GM18907 (cell line): ENCODE measurements at regions not wholly inside any gene's neighbourhood (a gene's known extent, or its start where the extent isn't known, plus 50 kb on each side); places are given as distances from the start of the nearest gene placed in this dataset.
A peak's percentile ranks its signal among the peaks of the same experiment; 100 is the strongest.
"Not testable (repeated sequence)": the region's sequence is repeated elsewhere in the genome, so short reads cannot be mapped to it uniquely, and the experiment has no call there.

Source experiments
- ATAC-seq: cut with Tn5 transposase; IDR thresholded peaks from one replicate; pipeline ENCODE4 v1.9.1; 2021; ENCODE audit warnings: mild to moderate bottlenecking, moderate library complexity; ENCODE audit not compliant: unreplicated experiment

DNA sequence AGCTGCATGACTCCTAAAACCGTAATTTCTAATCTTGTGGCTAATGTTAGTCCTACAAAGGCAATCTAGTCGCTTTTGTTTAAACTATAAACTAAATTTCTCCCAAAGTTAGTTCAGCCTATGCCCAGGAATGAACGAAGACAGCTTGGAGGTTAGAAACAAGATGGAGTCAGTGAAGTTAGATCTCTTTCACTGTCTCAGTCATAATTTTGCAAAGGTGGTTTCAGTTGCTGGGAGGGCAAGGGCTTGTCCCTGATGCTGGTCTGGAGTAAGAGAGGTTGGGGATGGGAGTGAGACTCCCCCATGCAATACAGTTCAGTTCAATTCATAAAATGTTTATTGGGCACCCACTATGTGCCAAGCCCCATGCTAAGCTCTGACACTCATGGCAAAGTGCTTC is 362.1 kb downstream of the TYW1 start:
- not testable (repeated sequence) for ATAC-seq

DNA sequence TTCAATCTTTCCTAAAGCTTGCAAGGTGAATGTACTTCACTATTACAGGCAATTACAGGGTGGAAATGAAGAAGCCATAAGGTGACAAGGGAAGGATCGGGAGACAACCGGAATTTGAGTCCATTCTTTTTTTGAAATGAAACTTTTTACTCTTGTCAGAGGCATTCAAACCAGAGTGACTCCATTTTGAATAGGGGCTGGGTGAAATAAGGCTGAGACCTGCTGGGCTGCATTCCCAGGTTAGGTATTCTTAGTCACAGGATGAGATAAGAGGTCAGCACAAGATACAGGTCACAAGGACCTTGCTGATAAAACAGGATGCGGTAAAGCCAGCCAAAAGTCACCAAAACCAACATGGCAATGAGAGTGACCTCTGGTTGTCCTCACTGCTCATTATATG is 363.3 kb downstream of the TYW1 start:
- no peak for ATAC-seq

- ATAC-seq, result no peak
These were observed 364.5 kb downstream of the TYW1 start for GRCh38 chr7:67361150-67361549.

DNA sequence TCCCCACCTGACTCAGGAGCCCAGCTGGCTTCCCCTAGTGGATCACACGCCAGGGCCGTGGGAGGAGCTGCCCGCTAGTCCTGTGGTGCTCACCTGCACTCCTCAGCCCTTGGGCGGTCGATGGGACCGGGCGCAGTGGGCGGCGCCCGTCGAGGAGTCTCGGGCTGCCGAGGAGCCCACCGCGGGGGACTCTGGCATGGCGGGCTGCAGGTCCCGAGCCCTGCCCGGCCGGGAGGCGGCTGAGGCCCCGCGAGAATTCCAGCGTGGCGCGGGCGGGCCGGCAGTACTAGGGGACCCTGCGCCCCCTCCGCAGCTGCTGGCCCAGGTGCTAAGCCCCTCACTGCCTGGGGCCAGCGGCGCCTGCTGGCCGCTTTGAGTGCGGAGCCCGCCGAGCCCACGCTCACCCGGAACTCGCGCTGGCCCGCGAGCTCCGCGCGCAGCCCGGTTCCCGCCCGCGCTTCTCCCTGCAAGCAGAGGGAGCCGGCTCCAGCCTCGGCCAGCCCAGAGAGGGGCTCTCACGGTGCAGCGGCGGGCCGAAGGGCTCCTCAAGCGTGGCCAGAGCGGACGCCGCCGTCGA is 367.9 kb downstream of the TYW1 start:
- no peak for ATAC-seq

GRCh38 chr7:67371429-67372305 is 375.0 kb downstream of the TYW1 start:
- peak; percentile 97 for ATAC-seq

DNA sequence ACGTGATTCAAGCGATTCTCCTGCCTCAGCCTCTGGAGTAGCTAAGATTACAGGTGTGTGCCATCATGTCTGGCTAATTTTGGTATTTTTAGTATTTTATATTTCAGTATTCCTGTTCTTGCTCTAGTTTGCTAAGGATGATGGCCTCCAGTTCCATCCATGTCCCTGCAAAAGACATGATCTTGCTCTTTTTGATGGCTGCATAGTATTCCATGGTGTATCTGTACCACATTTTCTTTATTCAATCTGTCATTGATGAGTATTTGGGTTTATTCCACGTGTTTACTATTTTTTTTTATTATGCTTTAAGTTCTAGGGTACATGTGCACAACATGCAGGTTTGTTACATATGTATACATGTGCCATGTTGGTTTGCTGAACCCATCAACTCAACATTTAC is 376.8 kb downstream of the TYW1 start:
- not testable (repeated sequence) for ATAC-seq

- no peak for ATAC-seq
These were observed 378.8 kb downstream of the TYW1 start for GRCh38 chr7:67375427-67375826.

GRCh38 chr7:67377939-67378862 is 381.6 kb downstream of the TYW1 start:
- ATAC-seq, result peak; percentile 97

GRCh38 chr7:67380326-67380725 is 383.7 kb downstream of the TYW1 start:
- ATAC-seq, result no peak

- ATAC-seq, result no peak
These were observed 384.2 kb downstream of the TYW1 start for GRCh38 chr7:67380858-67381257.

DNA sequence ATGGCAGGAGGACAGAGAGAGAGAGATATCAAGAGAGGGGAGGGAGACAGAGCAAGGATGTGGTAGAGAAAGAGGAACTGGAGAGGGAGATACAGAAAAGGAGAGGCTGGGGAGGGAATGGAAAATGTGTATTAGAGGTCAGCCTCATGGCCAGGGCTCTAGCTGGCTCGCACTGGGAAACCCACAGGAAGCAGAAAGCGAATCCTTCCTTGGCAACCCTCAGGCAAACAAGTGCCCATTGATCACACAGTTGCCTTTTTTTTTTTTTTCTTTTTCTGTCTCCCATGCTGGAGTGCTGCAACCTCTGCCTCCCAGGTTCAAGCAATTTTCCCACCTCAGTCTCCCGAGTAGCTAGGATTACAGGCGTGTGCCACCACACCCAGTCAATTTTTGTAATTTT is 391.2 kb downstream of the TYW1 start:
- no peak for ATAC-seq

GRCh38 chr7:67391168-67391567 is 394.5 kb downstream of the TYW1 start:
- ATAC-seq, result no peak

- ATAC-seq, result no peak
These were observed 396.2 kb downstream of the TYW1 start for GRCh38 chr7:67392596-67393438.

DNA sequence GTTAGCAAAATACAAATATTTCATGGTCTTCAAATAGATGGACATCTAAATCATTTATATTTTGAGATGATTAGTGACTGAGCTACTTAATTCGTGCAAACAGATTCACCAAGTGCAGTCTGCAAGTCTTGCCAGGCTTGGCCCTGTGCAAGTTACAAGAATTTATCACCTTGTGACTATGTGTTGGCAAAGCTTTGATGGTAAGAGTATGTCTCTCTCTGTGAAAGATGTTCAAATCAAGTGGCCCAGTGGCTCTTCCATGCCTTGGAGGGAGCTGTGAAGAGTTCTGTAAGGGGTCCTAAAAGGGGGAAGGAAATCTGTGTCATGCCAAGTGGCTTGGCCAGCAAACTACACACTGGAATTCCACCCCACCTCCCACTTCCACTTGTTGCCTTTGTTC is 397.3 kb downstream of the TYW1 start:
- ATAC-seq, result no peak

DNA sequence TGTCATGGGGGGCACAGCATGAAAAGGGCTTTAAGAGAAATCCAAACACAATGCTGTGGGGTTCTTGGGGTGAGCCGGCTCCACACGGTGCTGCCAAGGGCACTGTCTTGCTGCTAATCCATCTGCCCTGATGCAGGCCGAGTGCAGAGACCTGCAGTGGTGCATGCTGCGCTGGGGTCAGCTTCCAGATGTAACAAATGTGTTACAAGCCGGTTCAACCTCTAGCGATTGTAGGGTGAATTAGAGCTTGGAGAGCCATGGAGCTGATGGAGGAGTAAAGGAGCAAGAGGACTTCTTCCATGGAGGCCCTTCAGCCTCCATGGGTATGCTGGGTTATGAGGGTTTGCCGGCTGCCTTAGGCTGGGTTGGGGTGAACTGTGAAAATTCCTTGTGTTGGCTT is 402.3 kb downstream of the TYW1 start:
- no peak for ATAC-seq

DNA sequence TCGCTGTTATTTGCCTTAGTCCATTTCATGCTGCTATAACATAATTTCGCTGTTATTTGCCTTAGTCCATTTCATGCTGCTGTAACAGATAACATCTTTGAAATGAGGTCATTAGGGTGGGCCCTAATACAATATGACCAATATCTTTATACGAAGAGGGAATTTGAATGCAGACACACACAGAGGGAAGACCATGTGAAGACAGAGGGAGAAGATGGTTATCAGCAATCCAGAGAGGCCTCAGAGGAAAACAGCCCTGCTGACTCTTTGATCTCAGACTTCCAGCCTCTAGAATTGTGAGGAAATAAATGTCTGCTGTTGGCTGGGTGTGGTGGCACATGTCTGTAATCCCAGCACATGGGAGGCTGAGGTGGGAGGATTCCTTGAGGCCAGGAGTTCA is 404.9 kb downstream of the TYW1 start:
- no peak for ATAC-seq

GRCh38 chr7:67402280-67402679 is 405.6 kb downstream of the TYW1 start:
- no peak for ATAC-seq

DNA sequence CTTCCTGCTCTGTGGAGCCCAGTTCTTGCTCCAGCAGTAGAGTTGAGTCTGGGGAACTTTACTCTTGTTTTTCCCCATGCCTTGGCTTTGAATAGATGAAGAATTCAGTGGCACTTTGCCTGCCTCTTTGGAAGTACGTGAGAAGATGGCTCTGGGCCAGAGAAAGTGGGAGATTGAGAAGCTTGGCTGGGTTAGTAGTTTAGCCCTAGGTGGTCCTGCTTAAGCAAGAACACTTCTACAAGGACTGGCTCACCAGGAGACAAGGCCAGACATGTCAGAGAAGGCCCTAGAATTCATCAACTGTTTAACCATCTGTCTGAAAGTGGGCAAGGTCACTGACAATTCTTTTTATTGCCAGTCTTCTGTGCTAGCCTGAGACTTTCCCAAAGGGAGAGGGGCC is 410.3 kb downstream of the TYW1 start:
- no peak for ATAC-seq

- ATAC-seq, result no peak
These were observed 410.9 kb downstream of the TYW1 start for GRCh38 chr7:67407392-67408071.

- ATAC-seq, result no peak
These were observed 411.5 kb downstream of the TYW1 start for GRCh38 chr7:67408109-67408508.
